IMR-90 (cell line): ENCODE measurements at regions not wholly inside any gene's neighbourhood (a gene's known extent, or its start where the extent isn't known, plus 50 kb on each side); places are given as distances from the start of the nearest gene placed in this dataset.

Experiments
- BHLHE40 ChIP-seq: fragments of 150-350 bp; IDR thresholded peaks from 2 replicates; pipeline ENCODE4 v1.6.1; 2016; ENCODE audit warnings: mild to moderate bottlenecking, low read depth, low read length
- MAFK ChIP-seq: IDR thresholded peaks from 2 replicates; pipeline ENCODE4 v1.6.1; 2012; ENCODE audit warnings: low read depth, low read length, improper control_type of control experiment
- POLR2A ChIP-seq: IDR thresholded peaks from 2 replicates; pipeline ENCODE4 v1.6.1; 2012; ENCODE audit warnings: mild to moderate bottlenecking, low read depth, low read length
- RAD21 ChIP-seq: IDR thresholded peaks from 2 replicates; pipeline ENCODE4 v1.6.1; 2012; ENCODE audit warnings: low read length, improper control_type of control experiment
- SMC3 ChIP-seq: fragments of 150-350 bp; IDR thresholded peaks from 2 replicates; pipeline ENCODE4 v1.6.1; 2016; ENCODE audit warnings: low read depth, mild to moderate bottlenecking, antibody characterized with exemption, low read length, moderate library complexity
- TF ChIP-seq, protein P1 (sequence below): conservative IDR thresholded peaks from 2 replicates; pipeline ENCODE4 v1.5.1; 2012; ENCODE audit warnings: mild to moderate bottlenecking, low read depth, low read length, improper control_type of control experiment
- TF ChIP-seq, protein P2 (sequence below): fragments of 150-350 bp; IDR thresholded peaks from 2 replicates; pipeline ENCODE4 v1.6.1; 2016; ENCODE audit warnings: low read depth, mild to moderate bottlenecking, low read length, moderate library complexity, borderline replicate concordance

- TF ChIP-seq, protein P1, sequence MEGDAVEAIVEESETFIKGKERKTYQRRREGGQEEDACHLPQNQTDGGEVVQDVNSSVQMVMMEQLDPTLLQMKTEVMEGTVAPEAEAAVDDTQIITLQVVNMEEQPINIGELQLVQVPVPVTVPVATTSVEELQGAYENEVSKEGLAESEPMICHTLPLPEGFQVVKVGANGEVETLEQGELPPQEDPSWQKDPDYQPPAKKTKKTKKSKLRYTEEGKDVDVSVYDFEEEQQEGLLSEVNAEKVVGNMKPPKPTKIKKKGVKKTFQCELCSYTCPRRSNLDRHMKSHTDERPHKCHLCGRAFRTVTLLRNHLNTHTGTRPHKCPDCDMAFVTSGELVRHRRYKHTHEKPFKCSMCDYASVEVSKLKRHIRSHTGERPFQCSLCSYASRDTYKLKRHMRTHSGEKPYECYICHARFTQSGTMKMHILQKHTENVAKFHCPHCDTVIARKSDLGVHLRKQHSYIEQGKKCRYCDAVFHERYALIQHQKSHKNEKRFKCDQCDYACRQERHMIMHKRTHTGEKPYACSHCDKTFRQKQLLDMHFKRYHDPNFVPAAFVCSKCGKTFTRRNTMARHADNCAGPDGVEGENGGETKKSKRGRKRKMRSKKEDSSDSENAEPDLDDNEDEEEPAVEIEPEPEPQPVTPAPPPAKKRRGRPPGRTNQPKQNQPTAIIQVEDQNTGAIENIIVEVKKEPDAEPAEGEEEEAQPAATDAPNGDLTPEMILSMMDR = no peak
- TF ChIP-seq, protein P2, sequence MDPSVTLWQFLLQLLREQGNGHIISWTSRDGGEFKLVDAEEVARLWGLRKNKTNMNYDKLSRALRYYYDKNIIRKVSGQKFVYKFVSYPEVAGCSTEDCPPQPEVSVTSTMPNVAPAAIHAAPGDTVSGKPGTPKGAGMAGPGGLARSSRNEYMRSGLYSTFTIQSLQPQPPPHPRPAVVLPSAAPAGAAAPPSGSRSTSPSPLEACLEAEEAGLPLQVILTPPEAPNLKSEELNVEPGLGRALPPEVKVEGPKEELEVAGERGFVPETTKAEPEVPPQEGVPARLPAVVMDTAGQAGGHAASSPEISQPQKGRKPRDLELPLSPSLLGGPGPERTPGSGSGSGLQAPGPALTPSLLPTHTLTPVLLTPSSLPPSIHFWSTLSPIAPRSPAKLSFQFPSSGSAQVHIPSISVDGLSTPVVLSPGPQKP = no peak
- TF ChIP-seq RAD21 (no peak), BHLHE40 (no peak), POLR2A (no peak), MAFK (no peak), SMC3 (no peak)
These were observed 243.9 kb upstream of the ATP10B start for GRCh38 chr5:161095953-161096352.
